Karpas-422 (cell line): ENCODE measurements at regions not wholly inside any gene's neighbourhood (a gene's known extent, or its start where the extent isn't known, plus 50 kb on each side); places are given as distances from the start of the nearest gene placed in this dataset.
"Not testable (repeated sequence)": the region's sequence is repeated elsewhere in the genome, so short reads cannot be mapped to it uniquely, and the experiment has no call there.

ENCODE experiments used
- DNase-seq: peaks from one replicate; pipeline ENCODE4 v3.0.0-alpha.2; 2015
- H2AFZ ChIP-seq: fragments of 200-600 bp; sonication (generic); 2 replicates; pipeline ENCODE4 v1.6.1; 2014; ENCODE audit warnings: antibody characterized with exemption, low read length, mixed read lengths
- H3K27ac ChIP-seq: fragments of 200-600 bp; sonication (generic); 2 replicates; pipeline ENCODE4 v1.5.1; 2014; ENCODE audit warnings: mild to moderate bottlenecking, low read length, moderate library complexity
- H3K27me3 ChIP-seq: fragments of 200-600 bp; sonication (generic); 2 replicates; pipeline ENCODE4 v1.6.1; 2014; ENCODE audit warnings: low read length, mixed read lengths
- H3K36me3 ChIP-seq: fragments of 200-600 bp; sonication (generic); 2 replicates; pipeline ENCODE4 v1.6.1; 2014; ENCODE audit warnings: low read length, mixed read lengths; ENCODE audit not compliant: insufficient read depth
- H3K4me1 ChIP-seq: fragments of 200-600 bp; sonication (generic); 2 replicates; pipeline ENCODE4 v1.6.1; 2014; ENCODE audit warnings: mild to moderate bottlenecking, low read length, mixed read lengths
- H3K4me2 ChIP-seq: fragments of 200-600 bp; sonication (generic); 2 replicates; pipeline ENCODE4 v1.6.1; 2014; ENCODE audit warnings: low read length, low read depth, mild to moderate bottlenecking; ENCODE audit not compliant: poor library complexity, severe bottlenecking
- H3K4me3 ChIP-seq: fragments of 200-600 bp; sonication (generic); 2 replicates; pipeline ENCODE4 v1.5.1; 2014; ENCODE audit warnings: mild to moderate bottlenecking, antibody characterized with exemption, low read length, mixed read lengths
- H3K79me2 ChIP-seq: fragments of 200-600 bp; sonication (generic); 2 replicates; pipeline ENCODE4 v1.6.1; 2014; ENCODE audit warnings: mild to moderate bottlenecking, low read length, mixed read lengths
- H3K9ac ChIP-seq: fragments of 200-600 bp; sonication (generic); 2 replicates; pipeline ENCODE4 v1.6.0; 2014; ENCODE audit warnings: low read length
- H3K9me2 ChIP-seq: fragments of 200-600 bp; sonication (generic), shearing (Covaris generic); replicated peaks from 2 replicates; pipeline ENCODE4 v1.6.0; 2014; ENCODE audit warnings: mild to moderate bottlenecking, low read length, moderate library complexity; ENCODE audit not compliant: insufficient read depth
- H3K9me3 ChIP-seq: fragments of 300-700, 200-600 bp; sonication (generic); 2 replicates; pipeline ENCODE4 v1.6.1; 2014; ENCODE audit warnings: low read length, mixed read lengths
- H4K20me1 ChIP-seq: fragments of 200-600 bp; sonication (generic); 2 replicates; pipeline ENCODE4 v1.6.1; 2014; ENCODE audit warnings: mild to moderate bottlenecking, antibody characterized with exemption, low read length, low read depth; ENCODE audit not compliant: insufficient read depth

DNA sequence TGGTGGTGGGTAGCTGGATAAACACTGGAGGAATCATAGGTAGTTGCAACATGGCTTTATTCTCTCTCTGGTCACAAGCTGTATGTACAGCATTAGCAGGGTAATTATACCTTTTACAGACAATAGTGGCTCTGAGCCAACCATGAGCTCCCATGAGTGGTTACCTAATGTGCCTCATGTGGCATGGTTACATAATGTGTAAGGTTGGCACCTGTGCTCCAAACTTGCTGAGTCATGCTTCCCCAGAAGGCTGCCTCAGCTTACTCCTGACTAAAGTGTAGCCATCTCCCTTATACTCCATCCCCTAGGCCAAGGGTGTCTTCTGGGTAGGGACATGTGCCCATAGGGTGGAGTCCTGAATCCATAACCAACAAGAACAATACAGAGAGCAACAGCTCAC is 345.3 kb upstream of the SEMA3C start:
- H3K79me2 ChIP-seq = no peaks in the 10 kb centered on the region
- H4K20me1 ChIP-seq = no peaks in the 10 kb centered on the region
- H3K4me3 ChIP-seq = no peak overlapping the region
- H3K27ac ChIP-seq = no peak overlapping the region
- H3K27me3 ChIP-seq = no peaks in the 10 kb centered on the region
- H3K9me3 ChIP-seq = peaks cover 40% of the 10 kb centered on the region
- H3K4me2 ChIP-seq = no peak overlapping the region
- no peak for DNase-seq
- H3K4me1 ChIP-seq = no peaks in the 10 kb centered on the region
- no peak overlapping the region for H2AFZ ChIP-seq
- H3K9ac ChIP-seq = no peak overlapping the region
- no peaks in the 10 kb centered on the region for H3K36me3 ChIP-seq
- no peaks in the 10 kb centered on the region for H3K9me2 ChIP-seq

DNA sequence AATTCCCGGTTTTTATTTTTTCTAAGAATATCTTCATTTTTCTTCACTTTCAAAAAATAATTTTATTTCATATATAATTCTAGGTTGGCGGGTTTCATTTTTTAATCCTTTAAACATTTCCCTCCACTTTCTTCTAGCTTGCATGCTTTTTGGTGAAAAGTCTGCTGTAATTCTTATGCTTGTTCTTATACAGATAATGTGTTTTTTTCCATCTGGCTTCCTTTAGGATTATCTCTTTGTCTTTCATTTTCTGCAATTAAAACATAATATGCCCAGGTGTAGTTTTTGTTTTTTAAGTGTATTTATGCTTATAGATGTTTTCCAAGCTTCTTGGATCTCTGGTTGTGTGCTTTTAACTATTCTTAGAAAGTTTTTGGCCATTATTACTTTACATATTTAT is 341.3 kb upstream of the SEMA3C start:
- H3K4me1 ChIP-seq = no peaks in the 10 kb centered on the region
- H3K79me2 ChIP-seq = no peaks in the 10 kb centered on the region
- no peaks in the 10 kb centered on the region for H3K27me3 ChIP-seq
- no peak for DNase-seq
- no peak overlapping the region for H3K9ac ChIP-seq
- peaks cover 33% of the 10 kb centered on the region for H3K9me3 ChIP-seq
- H3K27ac ChIP-seq = no peak overlapping the region
- H3K4me2 ChIP-seq = no peak overlapping the region
- H3K4me3 ChIP-seq = no peak overlapping the region
- no peak overlapping the region for H2AFZ ChIP-seq
- H4K20me1 ChIP-seq = no peaks in the 10 kb centered on the region
- no peaks in the 10 kb centered on the region for H3K36me3 ChIP-seq
- H3K9me2 ChIP-seq = no peaks in the 10 kb centered on the region

- H3K27ac ChIP-seq = no peak overlapping the region
- no peaks in the 10 kb centered on the region for H3K27me3 ChIP-seq
- no peaks in the 10 kb centered on the region for H4K20me1 ChIP-seq
- DNase-seq = no peak
- H3K9ac ChIP-seq = no peak overlapping the region
- H3K4me2 ChIP-seq = no peak overlapping the region
- no peaks in the 10 kb centered on the region for H3K9me2 ChIP-seq
- H3K4me1 ChIP-seq = no peaks in the 10 kb centered on the region
- H3K4me3 ChIP-seq = no peak overlapping the region
- H3K9me3 ChIP-seq = peaks cover 17% of the 10 kb centered on the region; the same call in 1 of the 2 replicates
- H3K79me2 ChIP-seq = no peaks in the 10 kb centered on the region
- no peaks in the 10 kb centered on the region for H3K36me3 ChIP-seq
- no peak overlapping the region for H2AFZ ChIP-seq
Measured at GRCh38 chr7:81256991-81257390, 338.1 kb upstream of the SEMA3C start.

DNA sequence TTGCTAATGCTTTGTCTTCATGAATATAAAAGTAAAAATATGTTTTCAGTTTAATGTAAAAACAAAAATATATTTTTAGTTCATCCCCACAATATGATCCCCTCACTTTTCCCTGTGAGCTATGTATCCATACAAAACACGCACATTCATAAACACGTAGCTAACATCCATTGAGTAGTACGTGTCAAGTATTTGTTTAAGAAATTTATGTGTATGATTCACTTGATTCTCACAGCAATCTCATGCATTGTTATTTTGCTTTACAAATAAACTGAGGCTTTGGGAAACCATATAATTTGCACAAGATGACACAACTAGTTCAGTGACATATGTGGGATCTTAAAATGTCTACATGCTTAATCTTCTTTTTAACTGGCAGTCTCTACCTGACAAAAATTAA is 329.6 kb upstream of the SEMA3C start:
- Histone ChIP-seq H3K9ac (no peak overlapping the region), H2AFZ (no peak overlapping the region), H4K20me1 (no peaks in the 10 kb centered on the region), H3K4me2 (no peak overlapping the region), H3K4me1 (no peaks in the 10 kb centered on the region), H3K27me3 (no peaks in the 10 kb centered on the region), H3K36me3 (no peaks in the 10 kb centered on the region), H3K9me2 (no peaks in the 10 kb centered on the region), H3K9me3 (peaks cover 15% of the 10 kb centered on the region), H3K27ac (no peak overlapping the region), H3K79me2 (no peaks in the 10 kb centered on the region), H3K4me3 (no peak overlapping the region)
- DNase-seq = no peak

GRCh38 chr7:81247364-81247763 is 328.5 kb upstream of the SEMA3C start:
- H3K27me3 ChIP-seq, H2AFZ ChIP-seq, H3K27ac ChIP-seq, H3K9me2 ChIP-seq, H3K9ac ChIP-seq, DNase-seq, H3K4me2 ChIP-seq, H3K36me3 ChIP-seq, H4K20me1 ChIP-seq, H3K4me3 ChIP-seq, H3K4me1 ChIP-seq, H3K79me2 ChIP-seq: not testable (repeated sequence)
- H3K9me3 ChIP-seq = peaks cover 16% of the 10 kb centered on the region

- H3K4me2 ChIP-seq = no peak overlapping the region
- DNase-seq = no peak
- H2AFZ ChIP-seq = no peak overlapping the region
- H3K9me3 ChIP-seq = peaks cover 19% of the 10 kb centered on the region
- H3K4me1 ChIP-seq = no peaks in the 10 kb centered on the region
- H3K36me3 ChIP-seq = no peaks in the 10 kb centered on the region
- no peaks in the 10 kb centered on the region for H4K20me1 ChIP-seq
- H3K4me3 ChIP-seq = no peak overlapping the region
- H3K27me3 ChIP-seq = no peaks in the 10 kb centered on the region
- no peaks in the 10 kb centered on the region for H3K79me2 ChIP-seq
- H3K9me2 ChIP-seq = no peaks in the 10 kb centered on the region
- no peak overlapping the region for H3K9ac ChIP-seq
- H3K27ac ChIP-seq = no peak overlapping the region
Measured at GRCh38 chr7:81245353-81245752, 326.5 kb upstream of the SEMA3C start.

GRCh38 chr7:81244224-81244623 is 325.4 kb upstream of the SEMA3C start:
- Histone ChIP-seq H2AFZ (no peak overlapping the region), H3K4me3 (no peak overlapping the region)

DNA sequence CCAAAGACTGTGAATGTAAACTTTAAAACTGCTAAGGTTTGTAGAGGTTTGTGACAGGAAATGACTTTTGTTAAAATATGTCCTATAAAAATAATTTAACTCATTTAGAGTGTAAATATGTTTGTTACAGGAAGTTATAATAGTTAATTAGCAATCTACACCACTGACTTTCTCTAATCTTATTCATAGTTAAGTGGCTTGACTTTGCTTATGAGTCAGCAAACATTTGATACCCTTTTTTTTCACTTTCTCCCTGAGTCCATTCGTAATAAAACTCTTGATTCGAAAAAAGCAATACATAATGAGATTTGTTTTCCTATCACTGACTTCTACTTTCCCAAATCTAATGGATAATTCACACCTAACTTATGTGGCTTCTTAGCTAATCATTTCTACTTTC is 317.7 kb upstream of the SEMA3C start:
- no peaks in the 10 kb centered on the region; the same call in 1 of the 2 replicates for H3K9me2 ChIP-seq
- no peak overlapping the region for H3K27ac ChIP-seq
- H3K27me3 ChIP-seq = no peaks in the 10 kb centered on the region
- no peak for DNase-seq
- no peaks in the 10 kb centered on the region for H3K36me3 ChIP-seq
- no peak overlapping the region for H3K9ac ChIP-seq
- no peaks in the 10 kb centered on the region for H4K20me1 ChIP-seq
- no peaks in the 10 kb centered on the region for H3K79me2 ChIP-seq
- no peak overlapping the region for H3K4me2 ChIP-seq
- no peaks in the 10 kb centered on the region for H3K4me1 ChIP-seq
- H3K9me3 ChIP-seq = peaks cover 10% of the 10 kb centered on the region; the same call in 1 of the 2 replicates
- no peak overlapping the region for H2AFZ ChIP-seq
- no peak overlapping the region for H3K4me3 ChIP-seq

More at GRCh38 chr7:81244224-81244623, 325.4 kb upstream of the SEMA3C start:
- Histone ChIP-seq H3K9me2 (no peaks in the 10 kb centered on the region), H3K4me1 (no peaks in the 10 kb centered on the region), H3K36me3 (no peaks in the 10 kb centered on the region), H3K9me3 (peaks cover 20% of the 10 kb centered on the region), H3K9ac (no peak overlapping the region), H3K27ac (no peak overlapping the region), H3K4me2 (no peak overlapping the region), H3K27me3 (no peaks in the 10 kb centered on the region), H4K20me1 (no peaks in the 10 kb centered on the region), H3K79me2 (no peaks in the 10 kb centered on the region)
- DNase-seq = no peak

GRCh38 chr7:81235997-81236396 is 317.1 kb upstream of the SEMA3C start:
- H3K9ac ChIP-seq = no peak overlapping the region
- DNase-seq = no peak
- no peaks in the 10 kb centered on the region for H3K36me3 ChIP-seq
- peaks cover 13% of the 10 kb centered on the region; the same call in 1 of the 2 replicates for H3K9me3 ChIP-seq
- H3K4me2 ChIP-seq = no peak overlapping the region
- H3K79me2 ChIP-seq = no peaks in the 10 kb centered on the region
- H2AFZ ChIP-seq = no peak overlapping the region
- H3K27ac ChIP-seq = no peak overlapping the region
- H3K9me2 ChIP-seq = no peaks in the 10 kb centered on the region; the same call in 1 of the 2 replicates
- H3K4me1 ChIP-seq = no peaks in the 10 kb centered on the region
- no peak overlapping the region for H3K4me3 ChIP-seq
- H4K20me1 ChIP-seq = no peaks in the 10 kb centered on the region
- H3K27me3 ChIP-seq = no peaks in the 10 kb centered on the region
